ENCODE measurements at regions not wholly inside any gene's neighbourhood (a gene's known extent, or its start where the extent isn't known, plus 50 kb on each side); places are given as distances from the start of the nearest gene placed in this dataset.
"Not testable (repeated sequence)": the region's sequence is repeated elsewhere in the genome, so short reads cannot be mapped to it uniquely, and the experiment has no call there.

- TF ChIP-seq POLR2A, CTCF (IDR thresholded peaks at IDR 0.05): not testable (repeated sequence)
Measured at GRCh38 chr1:56089826-56090225, 489.5 kb downstream of the PLPP3 start.

All from testis (tissue), 2 donors.